ENCODE measurements at regions not wholly inside any gene's neighbourhood (a gene's known extent, or its start where the extent isn't known, plus 50 kb on each side); places are given as distances from the start of the nearest gene placed in this dataset.

GRCh38 chr21:25385341-25385740, 221.9 kb downstream of the MRPL39 start:
- no peaks in the 10 kb centered on the region for H3K9me3 ChIP-seq (ENCODE audit: control insufficient read depth in 2 of 3, low read length in 3 of 3)
- no peaks in the 10 kb centered on the region for H3K36me3 Mint-ChIP-seq
- H3K36me3 ChIP-seq (ENCODE audit: control insufficient read depth in 2 of 3, insufficient read depth in 3 of 3, low read length in 3 of 3), result no peaks in the 10 kb centered on the region
- no peak overlapping the region for H3K27ac Mint-ChIP-seq
- no peaks in the 10 kb centered on the region for H3K27me3 ChIP-seq (ENCODE audit: control insufficient read depth in 2 of 2, insufficient read depth in 2 of 2, low read length in 2 of 2)
- no peak overlapping the region for H3K27ac ChIP-seq (ENCODE audit: low read depth, low read length)
- no peaks in the 10 kb centered on the region for H3K4me1 ChIP-seq (ENCODE audit: control insufficient read depth in 2 of 2, insufficient read depth in 2 of 2, low read length in 2 of 2)
- H3K4me1 Mint-ChIP-seq, result peaks cover 0 to 9% (median 6%) of the 10 kb centered on the region in 7 donors
- H3K9me3 Mint-ChIP-seq, result no peaks in the 10 kb centered on the region
- no peak overlapping the region for H3K4me3 ChIP-seq (ENCODE audit: low read length)
- ATAC-seq (no peak), DNase-seq (no peak)
- intact Hi-C loops (cut with micrococcal nuclease), result loop anchor here (5.0 to 10.0 kb wide), 3 partner anchors 177 to 873 kb away; no protein-coding TSS in a partner anchor
- no peak overlapping the region for H3K4me3 Mint-ChIP-seq
- POLR2A ChIA-PET, result no interaction called here
- CTCF ChIA-PET, result interaction anchor here (0.7 to 1.1 kb wide), 2 partner anchors 28 to 104 kb away, joined by 3 read pairs; no protein-coding TSS in a partner anchor
- peaks cover 0 to 16% (median 13%) of the 10 kb centered on the region in 5 donors for H3K27me3 Mint-ChIP-seq

- H3K9me3 Mint-ChIP-seq, result no peaks in the 10 kb centered on the region
- Histone ChIP-seq H3K4me3 (ENCODE audit: low read length) (no peak overlapping the region), H3K9me3 (ENCODE audit: control insufficient read depth in 2 of 3, low read length in 3 of 3) (no peaks in the 10 kb centered on the region), H3K27me3 (ENCODE audit: control insufficient read depth in 2 of 2, insufficient read depth in 2 of 2, low read length in 2 of 2) (no peaks in the 10 kb centered on the region), H3K4me1 (ENCODE audit: control insufficient read depth in 2 of 2, insufficient read depth in 2 of 2, low read length in 2 of 2) (no peaks in the 10 kb centered on the region), H3K36me3 (ENCODE audit: control insufficient read depth in 2 of 3, insufficient read depth in 3 of 3, low read length in 3 of 3) (no peaks in the 10 kb centered on the region), H3K27ac (ENCODE audit: low read depth, low read length) (no peak overlapping the region)
- ChIA-PET CTCF (interaction anchor here (0.7 kb wide), 1 partner anchor 1592 kb away, joined by 3 read pairs; no protein-coding TSS in a partner anchor), POLR2A (no interaction called here)
- no peak for ATAC-seq
- peaks cover 0 to 9% (median 6%) of the 10 kb centered on the region in 7 donors for H3K4me1 Mint-ChIP-seq
- no peak for DNase-seq
- intact Hi-C loops (cut with micrococcal nuclease), result loop anchor here (5.0 to 10.0 kb wide), 3 partner anchors 178 to 872 kb away; no protein-coding TSS in a partner anchor
- no peak overlapping the region for H3K4me3 Mint-ChIP-seq
- H3K27ac Mint-ChIP-seq, result no peak overlapping the region
- H3K27me3 Mint-ChIP-seq, result peaks cover 0 to 20% (median 11%) of the 10 kb centered on the region in 5 donors
- H3K36me3 Mint-ChIP-seq, result no peaks in the 10 kb centered on the region
Measured at GRCh38 chr21:25384782-25385181, 222.5 kb downstream of the MRPL39 start.

GRCh38 chr21:25383545-25383944, 223.7 kb downstream of the MRPL39 start:
- H3K9me3 Mint-ChIP-seq, result peaks cover 0 to 3% (median 0%) of the 10 kb centered on the region in 11 donors

GRCh38 chr21:25381936-25382452, 225.3 kb downstream of the MRPL39 start:
- ATAC-seq, result no peak
- intact Hi-C loops (cut with micrococcal nuclease), result loop anchor here in 1 of 2 donors (10.0 kb wide), 1 partner anchor 867 kb away; no protein-coding TSS in a partner anchor
- Mint-ChIP-seq H3K9me3 (peaks cover 0 to 10% (median 0%) of the 10 kb centered on the region in 11 donors), H3K36me3 (peaks cover 0 to 4% (median 0%) of the 10 kb centered on the region in 5 donors), H3K4me3 (no peak overlapping the region), H3K27me3 (peaks cover 0 to 19% (median 5%) of the 10 kb centered on the region in 5 donors), H3K27ac (no peak overlapping the region), H3K4me1 (peaks cover 0 to 15% (median 10%) of the 10 kb centered on the region in 7 donors)
- Histone ChIP-seq H3K9me3 (ENCODE audit: control insufficient read depth in 2 of 3, low read length in 3 of 3) (no peaks in the 10 kb centered on the region), H3K27ac (ENCODE audit: low read depth, low read length) (no peak overlapping the region), H3K36me3 (ENCODE audit: control insufficient read depth in 2 of 3, insufficient read depth in 3 of 3, low read length in 3 of 3) (no peaks in the 10 kb centered on the region), H3K27me3 (ENCODE audit: control insufficient read depth in 2 of 2, insufficient read depth in 2 of 2, low read length in 2 of 2) (no peaks in the 10 kb centered on the region), H3K4me3 (ENCODE audit: low read length) (no peak overlapping the region), H3K4me1 (ENCODE audit: control insufficient read depth in 2 of 2, insufficient read depth in 2 of 2, low read length in 2 of 2) (no peaks in the 10 kb centered on the region)
- no peak for DNase-seq
- POLR2A ChIA-PET, result no interaction called here
- CTCF ChIA-PET, result no interaction called here

More at GRCh38 chr21:25383545-25383944, 223.7 kb downstream of the MRPL39 start:
- no peaks in the 10 kb centered on the region for H3K36me3 ChIP-seq (ENCODE audit: control insufficient read depth in 2 of 3, insufficient read depth in 3 of 3, low read length in 3 of 3)
- no peaks in the 10 kb centered on the region for H3K9me3 ChIP-seq (ENCODE audit: control insufficient read depth in 2 of 3, low read length in 3 of 3)
- H3K36me3 Mint-ChIP-seq, result no peaks in the 10 kb centered on the region
- ChIA-PET CTCF (no interaction called here), POLR2A (no interaction called here)
- no peak overlapping the region for H3K27ac Mint-ChIP-seq
- no peaks in the 10 kb centered on the region for H3K4me1 ChIP-seq (ENCODE audit: control insufficient read depth in 2 of 2, insufficient read depth in 2 of 2, low read length in 2 of 2)
- intact Hi-C loops (cut with micrococcal nuclease), result loop anchor here in 1 of 2 donors (10.0 kb wide), 1 partner anchor 869 kb away; no protein-coding TSS in a partner anchor
- ATAC-seq (no peak), DNase-seq (no peak)
- H3K4me3 Mint-ChIP-seq, result no peak overlapping the region
- H3K4me3 ChIP-seq (ENCODE audit: low read length), result no peak overlapping the region
- peaks cover 0 to 9% (median 6%) of the 10 kb centered on the region in 7 donors for H3K4me1 Mint-ChIP-seq
- H3K27ac ChIP-seq (ENCODE audit: low read depth, low read length), result no peak overlapping the region
- no peaks in the 10 kb centered on the region for H3K27me3 ChIP-seq (ENCODE audit: control insufficient read depth in 2 of 2, insufficient read depth in 2 of 2, low read length in 2 of 2)
- peaks cover 0 to 20% (median 7%) of the 10 kb centered on the region in 5 donors for H3K27me3 Mint-ChIP-seq

GRCh38 chr21:25375675-25376074, 231.6 kb downstream of the MRPL39 start:
- no peak for ATAC-seq
- ChIA-PET POLR2A (no interaction called here), CTCF (no interaction called here)
- H3K4me3 ChIP-seq (ENCODE audit: low read length), result no peak overlapping the region
- H3K27ac Mint-ChIP-seq, result no peak overlapping the region
- no peak overlapping the region for H3K4me3 Mint-ChIP-seq
- H3K36me3 Mint-ChIP-seq, result peaks cover 0 to 4% (median 0%) of the 10 kb centered on the region in 5 donors
- DNase-seq, result no peak
- intact Hi-C loops (cut with micrococcal nuclease), result no loop called here
- peaks cover 0 to 13% (median 5%) of the 10 kb centered on the region in 7 donors for H3K4me1 Mint-ChIP-seq
- H3K27ac ChIP-seq (ENCODE audit: low read depth, low read length), result no peak overlapping the region
- no peaks in the 10 kb centered on the region for H3K9me3 ChIP-seq (ENCODE audit: control insufficient read depth in 2 of 3, low read length in 3 of 3)
- no peaks in the 10 kb centered on the region for H3K27me3 ChIP-seq (ENCODE audit: control insufficient read depth in 2 of 2, insufficient read depth in 2 of 2, low read length in 2 of 2)
- peaks cover 0 to 15% (median 0%) of the 10 kb centered on the region in 5 donors for H3K27me3 Mint-ChIP-seq
- H3K4me1 ChIP-seq (ENCODE audit: control insufficient read depth in 2 of 2, insufficient read depth in 2 of 2, low read length in 2 of 2), result no peaks in the 10 kb centered on the region
- peaks cover 0 to 10% (median 0%) of the 10 kb centered on the region in 11 donors for H3K9me3 Mint-ChIP-seq
- H3K36me3 ChIP-seq (ENCODE audit: control insufficient read depth in 2 of 3, insufficient read depth in 3 of 3, low read length in 3 of 3), result no peaks in the 10 kb centered on the region

- Histone ChIP-seq H3K27ac (ENCODE audit: low read depth, low read length) (no peak overlapping the region), H3K4me1 (ENCODE audit: control insufficient read depth in 2 of 2, insufficient read depth in 2 of 2, low read length in 2 of 2) (no peaks in the 10 kb centered on the region), H3K27me3 (ENCODE audit: control insufficient read depth in 2 of 2, insufficient read depth in 2 of 2, low read length in 2 of 2) (no peaks in the 10 kb centered on the region), H3K9me3 (ENCODE audit: control insufficient read depth in 2 of 3, low read length in 3 of 3) (no peaks in the 10 kb centered on the region), H3K36me3 (ENCODE audit: control insufficient read depth in 2 of 3, insufficient read depth in 3 of 3, low read length in 3 of 3) (no peaks in the 10 kb centered on the region), H3K4me3 (ENCODE audit: low read length) (no peak overlapping the region)
- peaks cover 0 to 6% (median 0%) of the 10 kb centered on the region in 11 donors for H3K9me3 Mint-ChIP-seq
- ATAC-seq (no peak), DNase-seq (no peak)
- peaks cover 0 to 13% (median 5%) of the 10 kb centered on the region in 7 donors for H3K4me1 Mint-ChIP-seq
- H3K27ac Mint-ChIP-seq, result no peak overlapping the region
- POLR2A ChIA-PET, result no interaction called here
- CTCF ChIA-PET, result interaction anchor here (0.6 kb wide), 1 partner anchor 17 kb away, joined by 3 read pairs; no protein-coding TSS in a partner anchor
- no peak overlapping the region for H3K4me3 Mint-ChIP-seq
- intact Hi-C loops (cut with micrococcal nuclease), result no loop called here
- H3K27me3 Mint-ChIP-seq, result peaks cover 0 to 6% (median 0%) of the 10 kb centered on the region in 5 donors
- peaks cover 0 to 3% (median 0%) of the 10 kb centered on the region in 5 donors for H3K36me3 Mint-ChIP-seq
Measured at GRCh38 chr21:25373126-25374082, 233.9 kb downstream of the MRPL39 start.
